Naive B cell (primary cell): ENCODE measurements at regions not wholly inside any gene's neighbourhood (a gene's known extent, or its start where the extent isn't known, plus 50 kb on each side); places are given as distances from the start of the nearest gene placed in this dataset.
A peak's percentile ranks its signal among the peaks of the same experiment; 100 is the strongest.

Experiments used
- ATAC-seq, 2 donors: fragments of 150-1000 bp; cut with Tn5 transposase; 2 replicates each; pipeline ENCODE4 v1.10.0; 2021; ENCODE audit warnings: low read depth in 2 of 2, mild to moderate bottlenecking in 2 of 2, moderate library complexity in 2 of 2
- DNase-seq: peaks from one replicate; pipeline ENCODE4 v3.0.0; 2022
- H3K27ac Mint-ChIP-seq, 6 donors: one replicate each; pipeline ENCODE4 v1.8.0; 2020 to 2022; ENCODE audit warnings: mild to moderate bottlenecking in 6 of 6, mixed read lengths in 6 of 6, moderate library complexity in 5 of 6, inconsistent platforms in 2 of 6
- H3K27me3 Mint-ChIP-seq, 3 donors: one replicate each; pipeline ENCODE4 v1.8.0; 2021 to 2022; ENCODE audit warnings: mixed read lengths in 3 of 3, mild to moderate bottlenecking in 1 of 3
- H3K36me3 Mint-ChIP-seq, 2 donors: one replicate each; pipeline ENCODE4 v1.8.0; 2020 to 2022; ENCODE audit warnings: mixed read lengths in 2 of 2, inconsistent platforms in 1 of 2, mild to moderate bottlenecking in 1 of 2
- H3K4me1 Mint-ChIP-seq, 3 donors: one replicate each; pipeline ENCODE4 v1.8.0; 2020 to 2022; ENCODE audit warnings: mixed read lengths in 3 of 3, inconsistent platforms in 1 of 3, mild to moderate bottlenecking in 1 of 3, moderate library complexity in 1 of 3
- H3K4me3 Mint-ChIP-seq, 8 donors: one replicate each; pipeline ENCODE4 v1.8.0; 2020 to 2022; ENCODE audit warnings: mild to moderate bottlenecking in 8 of 8, mixed read lengths in 8 of 8, moderate library complexity in 8 of 8, inconsistent platforms in 2 of 8
- H3K9me3 Mint-ChIP-seq, 7 donors: one replicate each; pipeline ENCODE4 v1.8.0; 2020 to 2022; ENCODE audit warnings: mixed read lengths in 7 of 7, mild to moderate bottlenecking in 5 of 7, inconsistent platforms in 2 of 7, moderate library complexity in 1 of 7

- peaks cover 24 to 34% of the 10 kb centered on the region in 2 donors for H3K36me3 Mint-ChIP-seq
These were observed 336.8 kb upstream of the RGS6 start for GRCh38 chr14:71595441-71595840.

GRCh38 chr14:71597287-71597920 lies 334.8 kb upstream of the RGS6 start:
- H3K4me3 Mint-ChIP-seq, result peak overlapping the region in 7 of 8 donors; percentile 0 to 77 (median 39)
- H3K9me3 Mint-ChIP-seq, result peaks cover 3 to 24% (median 14%) of the 10 kb centered on the region in 7 donors
- peak overlapping the region; percentile 88 to 98 (median 96) for H3K27ac Mint-ChIP-seq
- peak; percentile 9 to 12 for ATAC-seq
- H3K4me1 Mint-ChIP-seq, result peaks cover 42 to 62% (median 60%) of the 10 kb centered on the region in 3 donors
- peaks cover 37 to 53% of the 10 kb centered on the region in 2 donors for H3K36me3 Mint-ChIP-seq
- H3K27me3 Mint-ChIP-seq, result no peaks in the 10 kb centered on the region
- DNase-seq, result no peak

More at GRCh38 chr14:71595441-71595840, 336.8 kb upstream of the RGS6 start:
- no peak overlapping the region for H3K4me3 Mint-ChIP-seq
- DNase-seq (no peak), ATAC-seq (no peak)
- H3K27ac Mint-ChIP-seq, result peak overlapping the region in 4 of 6 donors; percentile 15 to 95 (median 60)
- H3K27me3 Mint-ChIP-seq, result no peaks in the 10 kb centered on the region
- H3K4me1 Mint-ChIP-seq, result peaks cover 41 to 54% (median 54%) of the 10 kb centered on the region in 3 donors
- H3K9me3 Mint-ChIP-seq, result peaks cover under 1 to 13% (median 6%) of the 10 kb centered on the region in 7 donors

GRCh38 chr14:71597955-71598660 lies 334.1 kb upstream of the RGS6 start:
- peak overlapping the region in 7 of 8 donors; percentile 0 to 77 (median 39) for H3K4me3 Mint-ChIP-seq

GRCh38 chr14:71600309-71600708 lies 331.9 kb upstream of the RGS6 start:
- peaks cover 3 to 32% (median 15%) of the 10 kb centered on the region in 7 donors for H3K9me3 Mint-ChIP-seq
- H3K36me3 Mint-ChIP-seq, result peaks cover 45 to 58% of the 10 kb centered on the region in 2 donors
- no peak for DNase-seq
- H3K27me3 Mint-ChIP-seq, result no peaks in the 10 kb centered on the region
- no peak overlapping the region for H3K4me3 Mint-ChIP-seq
- peaks cover 45 to 64% (median 58%) of the 10 kb centered on the region in 3 donors for H3K4me1 Mint-ChIP-seq
- H3K27ac Mint-ChIP-seq, result peak overlapping the region in 1 of 6 donors; percentile 95
- no peak for ATAC-seq

More at GRCh38 chr14:71597955-71598660, 334.1 kb upstream of the RGS6 start:
- H3K36me3 Mint-ChIP-seq, result peaks cover 41 to 53% of the 10 kb centered on the region in 2 donors
- H3K9me3 Mint-ChIP-seq, result peaks cover 3 to 24% (median 14%) of the 10 kb centered on the region in 7 donors
- peak overlapping the region; percentile 88 to 98 (median 96) for H3K27ac Mint-ChIP-seq
- no peaks in the 10 kb centered on the region for H3K27me3 Mint-ChIP-seq
- H3K4me1 Mint-ChIP-seq, result peaks cover 45 to 68% (median 67%) of the 10 kb centered on the region in 3 donors
- ATAC-seq (peak; percentile 99 to 100), DNase-seq (peak; percentile 62)

- Mint-ChIP-seq H3K4me1 (peaks cover 47 to 66% (median 62%) of the 10 kb centered on the region in 3 donors), H3K9me3 (peaks cover 3 to 34% (median 15%) of the 10 kb centered on the region in 7 donors), H3K36me3 (peaks cover 47 to 49% of the 10 kb centered on the region in 2 donors), H3K27me3 (no peaks in the 10 kb centered on the region), H3K27ac (peak overlapping the region in 2 of 6 donors; percentile 60 to 95), H3K4me3 (peak overlapping the region in 1 of 8 donors; percentile 39)
- DNase-seq, result no peak
- no peak for ATAC-seq
These were observed 329.7 kb upstream of the RGS6 start for GRCh38 chr14:71602524-71602923.

GRCh38 chr14:71604231-71604630 lies 328.0 kb upstream of the RGS6 start:
- Mint-ChIP-seq H3K27ac (no peak overlapping the region), H3K27me3 (no peaks in the 10 kb centered on the region), H3K4me1 (peaks cover 33 to 55% (median 48%) of the 10 kb centered on the region in 3 donors), H3K9me3 (peaks cover 3 to 34% (median 14%) of the 10 kb centered on the region in 7 donors), H3K4me3 (no peak overlapping the region), H3K36me3 (peaks cover 36 to 39% of the 10 kb centered on the region in 2 donors)
- DNase-seq (no peak), ATAC-seq (no peak)

GRCh38 chr14:71606064-71606463 lies 326.2 kb upstream of the RGS6 start:
- Mint-ChIP-seq H3K27ac (peak overlapping the region in 1 of 6 donors; percentile 9), H3K36me3 (peaks cover 22 to 25% of the 10 kb centered on the region in 2 donors), H3K4me3 (no peak overlapping the region), H3K27me3 (no peaks in the 10 kb centered on the region), H3K9me3 (peaks cover 0 to 20% (median 5%) of the 10 kb centered on the region in 7 donors), H3K4me1 (peaks cover 33 to 48% (median 42%) of the 10 kb centered on the region in 3 donors)
- DNase-seq (no peak), ATAC-seq (no peak)

- Mint-ChIP-seq H3K4me3 (no peak overlapping the region), H3K36me3 (peaks cover 17 to 20% of the 10 kb centered on the region in 2 donors), H3K4me1 (peaks cover 31 to 47% (median 39%) of the 10 kb centered on the region in 3 donors), H3K27ac (no peak overlapping the region), H3K9me3 (peaks cover 0 to 15% (median 5%) of the 10 kb centered on the region in 7 donors), H3K27me3 (no peaks in the 10 kb centered on the region)
- ATAC-seq (no peak), DNase-seq (no peak)
These were observed 325.7 kb upstream of the RGS6 start for GRCh38 chr14:71606575-71606974.

- Mint-ChIP-seq H3K27me3 (no peaks in the 10 kb centered on the region), H3K27ac (peak overlapping the region in 1 of 6 donors; percentile 21), H3K4me1 (peaks cover 26 to 45% (median 36%) of the 10 kb centered on the region in 3 donors), H3K4me3 (no peak overlapping the region), H3K9me3 (peaks cover 0 to 10% (median 5%) of the 10 kb centered on the region in 7 donors), H3K36me3 (peaks cover 13 to 18% of the 10 kb centered on the region in 2 donors)
- no peak for ATAC-seq
- DNase-seq, result no peak
These were observed 325.2 kb upstream of the RGS6 start for GRCh38 chr14:71607056-71607455.

GRCh38 chr14:71610149-71610548 lies 322.1 kb upstream of the RGS6 start:
- H3K27ac Mint-ChIP-seq, result no peak overlapping the region
- H3K4me1 Mint-ChIP-seq, result peaks cover 25 to 38% (median 37%) of the 10 kb centered on the region in 3 donors

GRCh38 chr14:71610797-71611196 lies 321.4 kb upstream of the RGS6 start:
- no peak for ATAC-seq
- Mint-ChIP-seq H3K9me3 (peaks cover 0 to 2% (median 0%) of the 10 kb centered on the region in 7 donors), H3K27me3 (no peaks in the 10 kb centered on the region), H3K36me3 (peaks cover 5 to 7% of the 10 kb centered on the region in 2 donors), H3K4me3 (no peak overlapping the region), H3K4me1 (peaks cover 23 to 38% (median 36%) of the 10 kb centered on the region in 3 donors), H3K27ac (no peak overlapping the region)
- no peak for DNase-seq

More at GRCh38 chr14:71610149-71610548, 322.1 kb upstream of the RGS6 start:
- DNase-seq (no peak), ATAC-seq (no peak)
- Mint-ChIP-seq H3K27me3 (no peaks in the 10 kb centered on the region), H3K36me3 (peaks cover 8% of the 10 kb centered on the region in 2 donors), H3K4me3 (no peak overlapping the region), H3K9me3 (peaks cover 0 to 4% (median 2%) of the 10 kb centered on the region in 7 donors)

GRCh38 chr14:71613168-71613567 lies 319.1 kb upstream of the RGS6 start:
- peaks cover 26 to 35% (median 31%) of the 10 kb centered on the region in 3 donors for H3K4me1 Mint-ChIP-seq
- DNase-seq (no peak), ATAC-seq (no peak)
- H3K9me3 Mint-ChIP-seq, result peaks cover 0 to 2% (median 0%) of the 10 kb centered on the region in 7 donors
- peaks cover 10 to 13% of the 10 kb centered on the region in 2 donors for H3K36me3 Mint-ChIP-seq
- H3K27me3 Mint-ChIP-seq, result no peaks in the 10 kb centered on the region
- peak overlapping the region in 1 of 6 donors; percentile 80 for H3K27ac Mint-ChIP-seq
- H3K4me3 Mint-ChIP-seq, result no peak overlapping the region

GRCh38 chr14:71616013-71616412 lies 316.2 kb upstream of the RGS6 start:
- Mint-ChIP-seq H3K36me3 (peaks cover 29 to 32% of the 10 kb centered on the region in 2 donors), H3K27ac (peak overlapping the region in 4 of 6 donors; percentile 1 to 91 (median 66)), H3K4me3 (no peak overlapping the region), H3K27me3 (no peaks in the 10 kb centered on the region), H3K4me1 (peaks cover 35 to 40% (median 35%) of the 10 kb centered on the region in 3 donors), H3K9me3 (peaks cover 0 to 2% (median 0%) of the 10 kb centered on the region in 7 donors)
- DNase-seq, result no peak
- ATAC-seq, result no peak
